Neural progenitor cell (in vitro differentiated cells): ENCODE measurements at regions not wholly inside any gene's neighbourhood (a gene's known extent, or its start where the extent isn't known, plus 50 kb on each side); places are given as distances from the start of the nearest gene placed in this dataset.

Experiments used
- CTCF ChIP-seq: fragments of 200-600 bp; sonication (generic); IDR thresholded peaks from 2 replicates; pipeline ENCODE4 v1.5.1; 2017; ENCODE audit warnings: antibody characterized with exemption, mild to moderate bottlenecking
- EZH2 ChIP-seq: fragments of 200-600 bp; sonication (generic); IDR thresholded peaks from 2 replicates; pipeline ENCODE4 v1.6.1; 2017; ENCODE audit warnings: antibody characterized with exemption, mild to moderate bottlenecking, moderate library complexity
- EZH2phosphoT487 ChIP-seq: fragments of 200-600 bp; sonication (generic); IDR thresholded peaks from 2 replicates; pipeline ENCODE4 v1.6.1; 2017; ENCODE audit warnings: antibody characterized with exemption

GRCh38 chr11:11770921-11771486 is 70.8 kb upstream of the USP47 start:
- TF ChIP-seq CTCF, result no peak
- TF ChIP-seq EZH2, result no peak
- no peak for TF ChIP-seq EZH2phosphoT487
